AG08395 (cell line): ENCODE measurements at regions not wholly inside any gene's neighbourhood (a gene's known extent, or its start where the extent isn't known, plus 50 kb on each side); places are given as distances from the start of the nearest gene placed in this dataset.
"Not testable (repeated sequence)": the region's sequence is repeated elsewhere in the genome, so short reads cannot be mapped to it uniquely, and the experiment has no call there.

Experiments used
- DNase-seq: peaks from one replicate; pipeline ENCODE4 v3.0.0; 2012; ENCODE audit warnings: mixed read lengths, low spot score

GRCh38 chr15:79492065-79492464 lies 59.9 kb downstream of the MINAR1 start:
- DNase-seq, result no peak

- no peak for DNase-seq
Observed at GRCh38 chr15:79494384-79494909, 62.3 kb downstream of the MINAR1 start.

GRCh38 chr15:79494963-79495755 lies 63.0 kb downstream of the MINAR1 start:
- DNase-seq, result no peak

GRCh38 chr15:79495775-79496174 lies 63.6 kb downstream of the MINAR1 start:
- DNase-seq, result no peak

GRCh38 chr15:79496838-79497237 lies 64.7 kb downstream of the MINAR1 start:
- no peak for DNase-seq

- no peak for DNase-seq
Observed at GRCh38 chr15:79501086-79501485, 69.0 kb downstream of the MINAR1 start.

GRCh38 chr15:79505956-79506355 lies 73.8 kb downstream of the MINAR1 start:
- DNase-seq, result no peak

- DNase-seq, result not testable (repeated sequence)
Observed at GRCh38 chr15:79512844-79513243, 80.7 kb downstream of the MINAR1 start.

- no peak for DNase-seq
Observed at GRCh38 chr15:79513417-79513816, 81.3 kb downstream of the MINAR1 start.

GRCh38 chr15:79513940-79514339 lies 81.8 kb downstream of the MINAR1 start:
- DNase-seq, result no peak

- no peak for DNase-seq
Observed at GRCh38 chr15:79515300-79516027, 83.3 kb downstream of the MINAR1 start.

GRCh38 chr15:79516155-79516554 lies 84.0 kb downstream of the MINAR1 start:
- no peak for DNase-seq

GRCh38 chr15:79516646-79517045 lies 84.5 kb downstream of the MINAR1 start:
- DNase-seq, result no peak

- DNase-seq, result no peak
Observed at GRCh38 chr15:79519628-79520027, 87.5 kb downstream of the MINAR1 start.

- DNase-seq, result no peak
Observed at GRCh38 chr15:79520654-79521053, 88.5 kb downstream of the MINAR1 start.

- no peak for DNase-seq
Observed at GRCh38 chr15:79522656-79523055, 90.5 kb downstream of the MINAR1 start.

- no peak for DNase-seq
Observed at GRCh38 chr15:79523266-79523665, 91.1 kb downstream of the MINAR1 start.

GRCh38 chr15:79524531-79524930 lies 92.4 kb downstream of the MINAR1 start:
- DNase-seq, result no peak

GRCh38 chr15:79526376-79526775 lies 94.2 kb downstream of the MINAR1 start:
- no peak for DNase-seq

- no peak for DNase-seq
Observed at GRCh38 chr15:79527821-79528220, 95.7 kb downstream of the MINAR1 start.

GRCh38 chr15:79529157-79529785 lies 97.1 kb downstream of the MINAR1 start:
- DNase-seq, result no peak

GRCh38 chr15:79535536-79535935 lies 103.4 kb downstream of the MINAR1 start:
- DNase-seq, result peak; percentile 30

- no peak for DNase-seq
Observed at GRCh38 chr15:79538527-79538926, 106.4 kb downstream of the MINAR1 start.
